ENCODE measurements at regions not wholly inside any gene's neighbourhood (a gene's known extent, or its start where the extent isn't known, plus 50 kb on each side); places are given as distances from the start of the nearest gene placed in this dataset.

DNA sequence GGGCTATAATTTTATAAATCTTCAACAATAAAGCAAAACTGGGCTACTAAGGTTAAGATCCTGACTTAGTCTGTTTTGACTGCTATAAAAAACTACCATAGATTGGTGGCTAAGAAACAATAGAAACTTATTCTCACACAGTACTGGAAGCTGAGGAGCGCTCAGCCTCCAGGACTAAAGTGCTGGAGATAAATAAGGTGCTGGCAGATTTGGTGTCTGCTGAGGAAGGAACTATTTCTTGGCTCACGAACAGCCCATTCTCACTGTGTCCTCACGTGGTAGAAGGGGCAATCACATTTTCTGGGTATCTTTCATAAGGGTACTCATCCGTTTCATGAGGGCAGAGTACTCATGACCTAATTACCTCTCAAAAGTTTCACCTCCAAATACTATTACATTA is 166.8 kb upstream of the CBLB start:
- ATAC-seq (ENCODE audit: low FRiP score in 2 of 2) (no peak), DNase-seq (no peak)
- no peaks in the 10 kb centered on the region for H3K36me3 ChIP-seq
- H3K9me3 ChIP-seq: no peaks in the 10 kb centered on the region
- no peak overlapping the region for H3K4me3 ChIP-seq
- H3K4me1 ChIP-seq: no peaks in the 10 kb centered on the region
- TF ChIP-seq POLR2A (IDR thresholded peaks at IDR 0.05) (no peak), EP300 (IDR thresholded peaks at IDR 0.05) (no peak), POLR2AphosphoS5 (IDR thresholded peaks at IDR 0.05) (no peak)
- TF ChIP-seq, protein P1, sequence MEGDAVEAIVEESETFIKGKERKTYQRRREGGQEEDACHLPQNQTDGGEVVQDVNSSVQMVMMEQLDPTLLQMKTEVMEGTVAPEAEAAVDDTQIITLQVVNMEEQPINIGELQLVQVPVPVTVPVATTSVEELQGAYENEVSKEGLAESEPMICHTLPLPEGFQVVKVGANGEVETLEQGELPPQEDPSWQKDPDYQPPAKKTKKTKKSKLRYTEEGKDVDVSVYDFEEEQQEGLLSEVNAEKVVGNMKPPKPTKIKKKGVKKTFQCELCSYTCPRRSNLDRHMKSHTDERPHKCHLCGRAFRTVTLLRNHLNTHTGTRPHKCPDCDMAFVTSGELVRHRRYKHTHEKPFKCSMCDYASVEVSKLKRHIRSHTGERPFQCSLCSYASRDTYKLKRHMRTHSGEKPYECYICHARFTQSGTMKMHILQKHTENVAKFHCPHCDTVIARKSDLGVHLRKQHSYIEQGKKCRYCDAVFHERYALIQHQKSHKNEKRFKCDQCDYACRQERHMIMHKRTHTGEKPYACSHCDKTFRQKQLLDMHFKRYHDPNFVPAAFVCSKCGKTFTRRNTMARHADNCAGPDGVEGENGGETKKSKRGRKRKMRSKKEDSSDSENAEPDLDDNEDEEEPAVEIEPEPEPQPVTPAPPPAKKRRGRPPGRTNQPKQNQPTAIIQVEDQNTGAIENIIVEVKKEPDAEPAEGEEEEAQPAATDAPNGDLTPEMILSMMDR (IDR thresholded peaks at IDR 0.05): no peak
- WGBS, 2 donors: 57 to 60% methylated on average over 4 of the region's 4 CpGs
- no peaks in the 10 kb centered on the region for H3K27me3 ChIP-seq
- H3K27ac ChIP-seq: no peak overlapping the region

DNA sequence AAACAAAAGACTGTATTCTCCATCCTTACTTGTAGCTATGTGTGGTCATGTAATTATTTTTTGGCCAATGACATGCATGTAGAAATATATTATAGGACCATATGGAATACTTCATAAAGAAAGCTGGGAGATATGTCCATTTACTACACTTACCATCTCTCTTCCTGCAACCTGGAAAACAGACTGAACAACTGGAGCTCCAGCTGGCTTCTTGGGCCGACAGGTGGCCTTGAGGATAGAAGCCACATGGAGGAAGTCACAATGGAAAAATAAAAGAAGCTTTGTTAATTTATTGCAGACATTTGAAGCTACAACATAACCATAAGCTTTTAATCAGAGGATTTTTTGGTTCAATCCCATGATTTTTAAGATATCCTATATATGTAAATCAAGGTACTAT is 167.9 kb upstream of the CBLB start:
- ATAC-seq (ENCODE audit: low FRiP score in 2 of 2): no peak

DNA sequence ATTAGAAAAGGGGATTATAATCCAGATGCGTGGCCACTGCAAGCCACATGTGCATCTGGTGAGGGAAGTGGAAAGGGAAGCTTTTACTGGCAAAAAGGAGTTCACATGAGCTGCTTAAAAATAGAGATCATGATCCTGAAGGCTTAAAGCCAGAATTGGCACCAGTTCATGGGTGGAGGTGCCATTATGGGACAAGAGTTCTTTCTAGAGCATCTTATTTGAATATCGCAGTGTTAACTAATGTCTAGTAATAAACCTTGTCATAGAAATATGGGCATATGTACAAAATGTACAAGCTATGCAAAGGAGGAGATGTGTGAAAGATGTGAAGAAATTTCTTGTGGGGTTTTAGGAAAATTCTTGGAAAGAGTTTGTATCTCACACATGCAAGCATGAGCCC is 178.4 kb upstream of the CBLB start:
- Histone ChIP-seq H3K4me3 (no peak overlapping the region), H3K9me3 (no peaks in the 10 kb centered on the region), H3K36me3 (no peaks in the 10 kb centered on the region), H3K27ac (no peak overlapping the region), H3K4me1 (no peaks in the 10 kb centered on the region), H3K27me3 (no peaks in the 10 kb centered on the region)
- TF ChIP-seq EP300 (IDR thresholded peaks at IDR 0.05): no peak
- TF ChIP-seq, protein P1 (IDR thresholded peaks at IDR 0.05): no peak
- no peak for TF ChIP-seq POLR2A (IDR thresholded peaks at IDR 0.05)
- no peak for TF ChIP-seq POLR2AphosphoS5 (IDR thresholded peaks at IDR 0.05)
- DNase-seq (no peak), ATAC-seq (ENCODE audit: low FRiP score in 2 of 2) (no peak)
- WGBS, 2 donors: 98 to 100% methylated on average over 2 of the region's 2 CpGs

More for the DNA sequence above, 167.9 kb upstream of the CBLB start:
- TF ChIP-seq EP300 (IDR thresholded peaks at IDR 0.05) (no peak), POLR2A (IDR thresholded peaks at IDR 0.05) (no peak), POLR2AphosphoS5 (IDR thresholded peaks at IDR 0.05) (no peak)
- TF ChIP-seq, protein P1 (IDR thresholded peaks at IDR 0.05): no peak
- Histone ChIP-seq H3K4me1 (no peaks in the 10 kb centered on the region), H3K27ac (no peak overlapping the region), H3K9me3 (no peaks in the 10 kb centered on the region), H3K36me3 (no peaks in the 10 kb centered on the region), H3K4me3 (no peak overlapping the region), H3K27me3 (no peaks in the 10 kb centered on the region)
- no peak for DNase-seq
- 70 to 90% methylated on average over 1 of the region's 1 CpG for whole genome bisulfite sequencing, 2 donors

DNA sequence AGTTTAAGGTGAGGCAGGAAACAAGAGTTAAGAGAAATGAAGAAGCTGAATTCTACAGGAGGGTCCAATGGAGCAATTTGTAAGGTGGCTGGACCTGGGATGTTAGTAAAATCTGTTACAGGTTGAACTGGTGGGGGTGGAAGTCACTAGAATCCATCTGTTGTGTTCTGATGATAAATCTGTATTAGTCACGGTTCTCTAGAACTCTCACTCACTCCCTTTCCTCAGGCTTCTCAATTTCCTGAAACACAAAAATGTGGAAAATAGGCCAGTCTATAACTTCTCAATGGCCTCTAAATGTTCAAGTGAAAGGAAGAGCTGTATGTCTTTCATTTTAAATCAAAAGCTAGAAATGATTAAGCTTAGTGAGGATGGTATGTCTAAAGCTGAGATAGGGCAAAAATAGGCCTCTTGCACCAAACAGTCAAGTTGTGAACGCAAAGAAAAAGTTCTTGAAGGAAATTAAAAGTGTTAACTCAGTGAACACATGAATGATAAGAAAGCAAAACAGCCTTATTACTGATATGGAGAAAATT is 180.2 kb upstream of the CBLB start:
- TF ChIP-seq, protein P1 (IDR thresholded peaks at IDR 0.05): no peak
- TF ChIP-seq POLR2AphosphoS5 (IDR thresholded peaks at IDR 0.05) (no peak), EP300 (IDR thresholded peaks at IDR 0.05) (no peak), POLR2A (IDR thresholded peaks at IDR 0.05) (no peak)
- 90 to 91% methylated on average over 2 of the region's 2 CpGs for WGBS, 2 donors
- Histone ChIP-seq H3K27me3 (no peaks in the 10 kb centered on the region), H3K9me3 (no peaks in the 10 kb centered on the region), H3K4me1 (no peaks in the 10 kb centered on the region), H3K27ac (no peak overlapping the region), H3K36me3 (no peaks in the 10 kb centered on the region), H3K4me3 (no peak overlapping the region)
- no peak for DNase-seq
- no peak for ATAC-seq (ENCODE audit: low FRiP score in 2 of 2)

DNA sequence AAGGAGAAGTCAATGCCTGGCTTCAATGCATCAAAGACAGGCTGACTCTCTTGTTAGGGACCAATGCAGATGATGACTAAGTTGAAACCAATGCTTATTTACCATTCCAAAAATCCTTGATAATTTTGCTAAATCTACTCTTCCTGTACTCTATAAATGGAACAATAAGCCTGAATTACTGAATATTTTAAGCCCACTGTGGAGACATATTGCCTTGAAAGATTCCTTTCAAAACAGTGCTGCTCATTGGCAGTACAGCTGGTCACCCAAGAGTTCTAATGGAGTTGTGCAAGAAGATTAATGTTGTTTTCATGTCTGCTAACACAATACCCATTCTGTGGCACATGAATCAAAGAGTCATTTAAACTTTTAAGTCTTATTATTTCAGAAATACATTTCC is 181.0 kb upstream of the CBLB start:
- TF ChIP-seq EP300 (IDR thresholded peaks at IDR 0.05) (no peak), POLR2AphosphoS5 (IDR thresholded peaks at IDR 0.05) (no peak), POLR2A (IDR thresholded peaks at IDR 0.05) (no peak)
- TF ChIP-seq, protein P1 (IDR thresholded peaks at IDR 0.05): no peak

More for the DNA sequence above, 181.0 kb upstream of the CBLB start:
- Histone ChIP-seq H3K9me3 (no peaks in the 10 kb centered on the region), H3K27ac (no peak overlapping the region), H3K4me3 (no peak overlapping the region), H3K4me1 (no peaks in the 10 kb centered on the region), H3K27me3 (no peaks in the 10 kb centered on the region), H3K36me3 (no peaks in the 10 kb centered on the region)
- ATAC-seq (ENCODE audit: low FRiP score in 2 of 2) (no peak), DNase-seq (no peak)

All from upper lobe of left lung (tissue), 6 donors.